ENCODE measurements at regions not wholly inside any gene's neighbourhood (a gene's known extent, or its start where the extent isn't known, plus 50 kb on each side); places are given as distances from the start of the nearest gene placed in this dataset.

DNA sequence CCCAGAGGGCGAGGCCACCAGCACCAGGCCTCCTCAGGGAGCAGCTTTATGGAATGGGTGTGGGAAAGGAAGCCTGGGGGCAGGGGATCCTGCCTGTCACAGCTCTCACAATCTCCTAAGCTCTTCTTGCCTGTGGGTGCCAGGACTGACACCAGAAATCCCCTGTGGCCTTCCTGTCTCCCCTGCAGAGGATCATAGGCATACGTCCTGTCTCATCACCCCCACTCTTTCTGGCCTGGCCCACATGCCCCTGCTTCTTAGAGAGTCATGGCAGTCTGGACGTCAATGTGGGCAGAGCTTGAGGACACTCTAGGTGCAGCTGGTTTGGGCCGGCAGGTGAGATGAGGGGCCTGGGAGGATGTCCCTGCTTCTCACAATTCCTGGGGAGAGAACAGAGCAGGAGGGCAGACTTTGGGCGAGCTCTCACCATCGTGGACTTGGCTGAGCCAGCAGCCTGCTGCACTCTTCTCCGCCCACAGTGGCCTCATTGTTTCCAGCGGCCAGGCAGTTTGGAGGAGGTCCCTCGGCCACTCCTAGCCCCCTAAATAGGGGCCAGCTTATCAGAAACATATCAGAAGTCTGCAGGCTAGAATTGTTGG is 67.3 kb upstream of the ZFR start:
- Histone ChIP-seq H3K4me3 (no peak overlapping the region), H3K27me3 (replicated peaks in 1 of 7) (no peaks in the 10 kb centered on the region), H3K36me3 (no peaks in the 10 kb centered on the region), H3K27ac (no peak overlapping the region), H3K9me3 (no peaks in the 10 kb centered on the region), H3K4me1 (peaks cover 0 to 4% (median 0%) of the 10 kb centered on the region in 6 donors)
- DNase-seq = no peak
- TF ChIP-seq POLR2A (IDR thresholded peaks at IDR 0.05) = no peak
- TF ChIP-seq POLR2AphosphoS5 (IDR thresholded peaks at IDR 0.05) = no peak
- intact Hi-C loops (cut with DNase I; ENCODE audit: low total_unique reads) = no loop called here
- 79 to 86% (median 85%) methylated on average over 8 to 9 of the region's 9 CpGs for WGBS, 5 donors

DNA sequence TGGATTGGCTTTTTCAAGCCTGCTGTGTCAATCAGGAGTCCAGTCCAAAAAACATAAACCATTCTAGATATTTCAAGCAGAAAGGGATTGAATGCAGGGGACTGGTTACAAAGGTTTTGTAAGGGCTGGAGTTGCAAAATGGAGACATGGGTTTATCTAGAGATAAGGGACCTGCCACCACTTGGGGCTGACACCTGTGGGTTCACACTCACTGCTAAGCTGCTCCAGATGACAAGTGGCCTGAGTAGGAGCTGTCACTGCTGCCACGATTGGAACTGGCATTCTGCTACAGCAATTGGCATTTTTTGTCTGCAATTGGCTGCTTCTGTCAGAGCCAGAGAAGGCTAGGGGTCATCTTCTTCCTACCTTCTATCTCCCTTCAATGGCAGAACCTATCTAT is 66.3 kb upstream of the ZFR start:
- peaks cover 0 to 2% (median 0%) of the 10 kb centered on the region in 7 donors for H3K27me3 ChIP-seq (replicated peaks in 1 of 7)
- H3K9me3 ChIP-seq = no peaks in the 10 kb centered on the region
- no peaks in the 10 kb centered on the region for H3K36me3 ChIP-seq
- DNase-seq = no peak
- no peak overlapping the region for H3K27ac ChIP-seq
- H3K4me3 ChIP-seq = no peak overlapping the region
- peaks cover 0 to 12% (median 0%) of the 10 kb centered on the region in 6 donors for H3K4me1 ChIP-seq
- WGBS, 5 donors = 0 to 44% (median 0%) methylated on average over 1 of the region's 1 CpG
- TF ChIP-seq, protein P1, sequence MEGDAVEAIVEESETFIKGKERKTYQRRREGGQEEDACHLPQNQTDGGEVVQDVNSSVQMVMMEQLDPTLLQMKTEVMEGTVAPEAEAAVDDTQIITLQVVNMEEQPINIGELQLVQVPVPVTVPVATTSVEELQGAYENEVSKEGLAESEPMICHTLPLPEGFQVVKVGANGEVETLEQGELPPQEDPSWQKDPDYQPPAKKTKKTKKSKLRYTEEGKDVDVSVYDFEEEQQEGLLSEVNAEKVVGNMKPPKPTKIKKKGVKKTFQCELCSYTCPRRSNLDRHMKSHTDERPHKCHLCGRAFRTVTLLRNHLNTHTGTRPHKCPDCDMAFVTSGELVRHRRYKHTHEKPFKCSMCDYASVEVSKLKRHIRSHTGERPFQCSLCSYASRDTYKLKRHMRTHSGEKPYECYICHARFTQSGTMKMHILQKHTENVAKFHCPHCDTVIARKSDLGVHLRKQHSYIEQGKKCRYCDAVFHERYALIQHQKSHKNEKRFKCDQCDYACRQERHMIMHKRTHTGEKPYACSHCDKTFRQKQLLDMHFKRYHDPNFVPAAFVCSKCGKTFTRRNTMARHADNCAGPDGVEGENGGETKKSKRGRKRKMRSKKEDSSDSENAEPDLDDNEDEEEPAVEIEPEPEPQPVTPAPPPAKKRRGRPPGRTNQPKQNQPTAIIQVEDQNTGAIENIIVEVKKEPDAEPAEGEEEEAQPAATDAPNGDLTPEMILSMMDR (IDR thresholded peaks at IDR 0.05 in 8 of 11, conservative IDR thresholded peaks at IDR 0.05 in 3 of 11) = no peak
- TF ChIP-seq POLR2AphosphoS5 (IDR thresholded peaks at IDR 0.05) (no peak), POLR2A (IDR thresholded peaks at IDR 0.05) (no peak)
- intact Hi-C loops (cut with DNase I; ENCODE audit: low total_unique reads) = no loop called here

DNA sequence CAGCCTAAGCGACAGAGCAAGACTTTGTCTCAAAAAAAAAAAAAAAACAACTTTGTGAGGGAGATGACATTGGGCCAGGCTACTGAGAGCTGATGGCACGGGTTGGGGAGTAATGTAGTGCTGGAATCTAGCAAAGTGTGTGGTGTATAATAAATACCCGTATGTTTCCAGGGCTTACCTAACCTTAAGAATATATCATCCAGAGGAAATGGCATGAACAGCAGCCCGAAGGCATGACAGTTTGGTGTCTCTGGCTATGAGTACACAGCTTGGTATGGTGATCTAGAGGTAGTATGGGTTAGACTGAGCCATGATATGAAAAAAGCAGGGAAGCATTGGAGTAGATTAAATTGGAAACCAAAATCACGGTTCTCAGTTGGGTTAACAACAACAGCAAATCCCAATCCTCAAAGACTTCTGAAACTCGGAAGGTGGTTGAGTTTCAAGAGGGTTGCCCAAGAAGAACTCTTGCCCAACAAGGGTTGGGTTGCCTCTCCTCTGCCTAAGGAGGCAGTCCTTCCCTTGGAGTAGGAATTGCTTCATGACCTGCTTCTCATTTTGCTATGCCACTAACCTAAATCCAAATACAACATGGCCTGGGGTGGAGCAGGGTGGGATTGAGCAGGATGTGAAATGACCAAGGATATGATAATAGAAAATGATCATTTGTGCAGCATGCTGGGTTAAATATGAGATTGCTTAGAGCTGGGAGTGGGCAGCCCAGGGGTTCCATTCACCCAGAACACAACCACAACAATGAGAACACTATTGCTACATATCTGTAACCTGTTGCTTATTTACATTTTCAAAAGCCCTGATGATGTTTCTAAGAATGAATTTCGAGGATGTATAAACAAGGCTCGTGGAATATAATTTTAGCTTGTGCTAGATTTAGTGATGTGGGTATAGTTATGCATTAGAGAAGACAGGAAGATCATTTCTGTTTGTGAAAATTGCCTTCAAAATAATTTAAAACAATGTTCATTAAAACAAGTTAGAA is 64.6 kb upstream of the ZFR start:
- Histone ChIP-seq H3K27ac (no peak overlapping the region), H3K27me3 (replicated peaks in 1 of 7) (peaks cover 0 to 19% (median 0%) of the 10 kb centered on the region in 7 donors), H3K36me3 (no peaks in the 10 kb centered on the region), H3K4me3 (no peak overlapping the region), H3K9me3 (no peaks in the 10 kb centered on the region), H3K4me1 (peaks cover 0 to 30% (median 9%) of the 10 kb centered on the region in 6 donors)
- TF ChIP-seq, protein P1 (IDR thresholded peaks at IDR 0.05 in 8 of 11, conservative IDR thresholded peaks at IDR 0.05 in 3 of 11) = no peak
- TF ChIP-seq POLR2AphosphoS5 (IDR thresholded peaks at IDR 0.05) (no peak), POLR2A (IDR thresholded peaks at IDR 0.05) (no peak)
- DNase-seq = no peak
- WGBS, 5 donors = 60 to 86% (median 74%) methylated on average over 8 of the region's 8 CpGs
- intact Hi-C loops (cut with DNase I; ENCODE audit: low total_unique reads) = no loop called here

DNA sequence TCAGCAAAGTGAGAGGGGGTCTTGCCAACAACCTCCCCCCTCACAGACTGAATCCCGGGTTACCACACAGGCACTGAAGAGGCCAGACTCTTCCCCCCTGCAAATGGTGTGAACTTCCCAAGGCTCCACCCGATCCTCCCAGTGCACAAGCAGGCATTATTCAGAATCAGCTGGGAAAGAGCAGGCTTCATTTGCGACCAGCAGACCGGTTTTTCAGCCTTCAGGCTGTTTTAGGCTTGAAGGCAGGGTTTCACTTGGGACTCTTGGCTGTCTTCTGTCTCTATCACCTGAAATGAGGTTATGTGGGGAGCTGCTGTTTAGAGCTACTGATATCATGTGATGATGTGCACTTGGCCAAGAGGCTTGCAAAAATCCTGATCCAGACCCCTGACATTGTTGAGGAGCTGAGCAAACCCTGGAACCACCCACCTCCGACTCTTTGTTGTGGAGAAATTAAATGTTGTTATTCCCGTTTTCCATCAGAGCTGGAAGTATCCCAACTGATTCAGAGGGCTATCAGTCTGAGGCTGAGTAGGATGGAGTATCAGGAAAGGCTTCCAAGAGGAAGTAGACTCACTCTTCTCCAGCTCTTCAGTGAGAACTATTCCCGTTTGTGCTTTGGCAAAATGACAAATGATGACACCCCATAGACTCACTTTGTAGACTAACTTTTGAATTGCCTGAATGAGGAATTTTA is 63.3 kb upstream of the ZFR start:
- H3K9me3 ChIP-seq = no peaks in the 10 kb centered on the region
- H3K36me3 ChIP-seq = no peaks in the 10 kb centered on the region
- TF ChIP-seq POLR2AphosphoS5 (IDR thresholded peaks at IDR 0.05) (no peak), POLR2A (IDR thresholded peaks at IDR 0.05) (no peak)
- TF ChIP-seq, protein P1 (IDR thresholded peaks at IDR 0.05 in 8 of 11, conservative IDR thresholded peaks at IDR 0.05 in 3 of 11) = no peak
- DNase-seq = no peak
- H3K27me3 ChIP-seq (replicated peaks in 1 of 7) = peaks cover 0 to 29% (median 0%) of the 10 kb centered on the region in 7 donors
- H3K4me1 ChIP-seq = peaks cover 0 to 31% (median 9%) of the 10 kb centered on the region in 6 donors
- WGBS, 5 donors = 77 to 88% (median 80%) methylated on average over 7 of the region's 7 CpGs
- intact Hi-C loops (cut with DNase I; ENCODE audit: low total_unique reads) = no loop called here
- H3K27ac ChIP-seq = no peak overlapping the region
- no peak overlapping the region for H3K4me3 ChIP-seq
